ENCODE measurements at regions not wholly inside any gene's neighbourhood (a gene's known extent, or its start where the extent isn't known, plus 50 kb on each side); places are given as distances from the start of the nearest gene placed in this dataset.

DNA sequence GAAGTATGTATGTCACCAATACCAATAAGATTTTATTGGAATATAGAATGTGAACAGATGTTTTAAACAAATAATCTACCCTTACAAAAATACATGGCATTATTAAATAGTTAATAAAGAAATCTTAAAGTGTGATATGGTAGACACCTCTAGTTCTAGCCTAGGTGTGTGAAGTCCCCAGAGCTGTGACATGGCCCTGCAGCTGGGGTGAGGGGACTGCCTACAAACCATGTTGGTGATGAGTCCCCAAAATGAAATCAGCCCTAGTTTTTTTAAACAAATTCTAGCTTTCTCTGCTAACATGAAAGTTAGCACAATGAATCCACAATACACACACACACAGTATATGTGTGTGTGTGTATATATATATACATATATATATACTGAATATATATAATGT, 195.1 kb upstream of the RPS23 start:
- Histone ChIP-seq H3K27me3 (ENCODE audit: low read depth, low read length) (no peaks in the 10 kb centered on the region), H3K27ac (ENCODE audit: low read length) (no peak overlapping the region), H3K36me3 (replicated peaks; ENCODE audit: low read depth, low read length) (no peaks in the 10 kb centered on the region), H3K4me1 (ENCODE audit: low read length) (peaks cover 4% of the 10 kb centered on the region), H3K4me2 (ENCODE audit: low read length) (no peak overlapping the region), H3K4me3 (ENCODE audit: low read length) (no peak overlapping the region), H3K79me2 (ENCODE audit: low read length) (no peaks in the 10 kb centered on the region), H3K9ac (ENCODE audit: low read length) (no peak overlapping the region), H4K20me1 (ENCODE audit: insufficient read depth, low read length) (no peaks in the 10 kb centered on the region), H3K9me3 (ENCODE audit: insufficient read depth, low read length) (no peaks in the 10 kb centered on the region), H2AFZ (ENCODE audit: low read depth, low read length) (no peak overlapping the region)
- TF ChIP-seq, protein P1, sequence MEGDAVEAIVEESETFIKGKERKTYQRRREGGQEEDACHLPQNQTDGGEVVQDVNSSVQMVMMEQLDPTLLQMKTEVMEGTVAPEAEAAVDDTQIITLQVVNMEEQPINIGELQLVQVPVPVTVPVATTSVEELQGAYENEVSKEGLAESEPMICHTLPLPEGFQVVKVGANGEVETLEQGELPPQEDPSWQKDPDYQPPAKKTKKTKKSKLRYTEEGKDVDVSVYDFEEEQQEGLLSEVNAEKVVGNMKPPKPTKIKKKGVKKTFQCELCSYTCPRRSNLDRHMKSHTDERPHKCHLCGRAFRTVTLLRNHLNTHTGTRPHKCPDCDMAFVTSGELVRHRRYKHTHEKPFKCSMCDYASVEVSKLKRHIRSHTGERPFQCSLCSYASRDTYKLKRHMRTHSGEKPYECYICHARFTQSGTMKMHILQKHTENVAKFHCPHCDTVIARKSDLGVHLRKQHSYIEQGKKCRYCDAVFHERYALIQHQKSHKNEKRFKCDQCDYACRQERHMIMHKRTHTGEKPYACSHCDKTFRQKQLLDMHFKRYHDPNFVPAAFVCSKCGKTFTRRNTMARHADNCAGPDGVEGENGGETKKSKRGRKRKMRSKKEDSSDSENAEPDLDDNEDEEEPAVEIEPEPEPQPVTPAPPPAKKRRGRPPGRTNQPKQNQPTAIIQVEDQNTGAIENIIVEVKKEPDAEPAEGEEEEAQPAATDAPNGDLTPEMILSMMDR (IDR thresholded peaks at IDR 0.05; ENCODE audit: low read depth, low read length), result no peak
- no peak for TF ChIP-seq EZH2phosphoT487 (IDR thresholded peaks at IDR 0.05; ENCODE audit: low read depth)

DNA sequence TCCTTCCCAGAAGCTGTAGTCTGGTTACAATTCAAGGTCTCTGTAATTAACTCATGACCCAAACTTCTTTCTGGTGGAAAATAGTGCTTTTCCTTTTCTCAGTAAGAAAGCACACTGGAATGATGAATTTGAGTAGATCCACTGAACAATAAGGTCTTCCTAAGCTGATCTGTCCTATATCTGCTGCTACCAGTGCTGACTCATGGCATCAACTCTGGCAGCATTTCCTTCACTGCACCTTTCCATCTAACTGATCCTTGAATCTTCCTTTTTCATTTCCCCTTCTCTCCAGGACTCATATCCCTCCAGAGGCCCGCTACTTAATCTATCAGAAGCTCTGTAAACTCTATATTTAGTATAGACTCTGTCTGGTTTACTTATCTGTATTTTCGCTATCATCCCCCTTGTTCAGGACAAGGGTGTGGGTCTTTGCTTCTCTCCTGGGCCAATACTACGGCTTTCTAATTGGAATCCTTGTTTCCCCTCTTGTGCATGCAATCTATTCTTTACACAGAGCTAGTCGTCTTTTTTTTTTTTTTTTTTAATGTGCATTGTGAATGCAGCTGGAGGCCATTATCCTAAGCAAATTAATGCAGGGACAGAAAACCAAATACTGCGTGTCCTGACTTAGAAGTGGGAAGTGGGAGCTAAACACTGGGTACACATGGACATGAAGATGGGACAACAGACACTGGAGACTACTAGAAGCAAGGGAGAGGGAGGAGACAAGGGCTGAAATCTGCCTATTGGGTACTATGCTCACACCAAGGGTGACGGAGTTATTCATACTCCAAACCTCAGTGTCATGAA, 192.2 kb upstream of the RPS23 start:
- Histone ChIP-seq H2AFZ (ENCODE audit: low read depth, low read length) (no peak overlapping the region), H3K79me2 (ENCODE audit: low read length) (no peaks in the 10 kb centered on the region), H4K20me1 (ENCODE audit: insufficient read depth, low read length) (no peaks in the 10 kb centered on the region), H3K4me3 (ENCODE audit: low read length) (no peak overlapping the region), H3K4me1 (ENCODE audit: low read length) (peaks cover 12% of the 10 kb centered on the region), H3K9ac (ENCODE audit: low read length) (no peak overlapping the region), H3K4me2 (ENCODE audit: low read length) (no peak overlapping the region), H3K27ac (ENCODE audit: low read length) (no peak overlapping the region), H3K9me3 (ENCODE audit: insufficient read depth, low read length) (no peaks in the 10 kb centered on the region), H3K36me3 (replicated peaks; ENCODE audit: low read depth, low read length) (peaks cover 2% of the 10 kb centered on the region), H3K27me3 (ENCODE audit: low read depth, low read length) (no peaks in the 10 kb centered on the region)
- no peak for TF ChIP-seq EZH2phosphoT487 (IDR thresholded peaks at IDR 0.05; ENCODE audit: low read depth)
- TF ChIP-seq, protein P1 (IDR thresholded peaks at IDR 0.05; ENCODE audit: low read depth, low read length), result no peak

DNA sequence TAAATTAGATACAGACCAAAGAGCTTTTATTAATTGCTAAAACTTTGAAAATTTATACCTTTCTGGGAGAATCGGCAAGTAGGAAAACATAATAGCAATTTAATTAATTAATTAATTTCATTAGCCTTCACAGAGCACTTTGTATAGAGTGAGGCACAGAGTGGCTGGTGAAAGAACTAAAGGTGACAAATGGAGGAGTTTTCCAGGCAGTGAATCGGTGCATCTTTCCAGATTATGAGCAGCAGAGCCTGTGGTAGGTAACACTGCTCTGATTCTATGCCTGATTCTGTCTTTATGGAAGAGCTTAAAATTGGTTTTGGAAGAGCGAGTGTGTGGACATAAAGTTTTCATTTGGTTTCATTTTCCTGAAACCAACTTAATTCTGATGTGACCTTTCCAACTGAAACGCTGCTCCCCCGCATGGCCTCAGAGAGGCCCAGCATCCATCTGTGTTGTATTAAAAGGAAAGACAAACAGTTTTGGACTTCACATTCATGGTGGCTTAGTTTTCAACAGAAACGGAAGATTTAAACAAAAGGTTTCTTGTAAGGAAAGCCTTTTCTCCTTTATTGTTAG, 188.9 kb upstream of the RPS23 start:
- TF ChIP-seq EZH2phosphoT487 (IDR thresholded peaks at IDR 0.05; ENCODE audit: low read depth), result no peak
- TF ChIP-seq, protein P1 (IDR thresholded peaks at IDR 0.05; ENCODE audit: low read depth, low read length), result no peak
- Histone ChIP-seq H3K9ac (ENCODE audit: low read length) (no peak overlapping the region), H2AFZ (ENCODE audit: low read depth, low read length) (no peak overlapping the region), H3K27me3 (ENCODE audit: low read depth, low read length) (no peaks in the 10 kb centered on the region), H3K36me3 (replicated peaks; ENCODE audit: low read depth, low read length) (peaks cover 2% of the 10 kb centered on the region), H3K9me3 (ENCODE audit: insufficient read depth, low read length) (no peaks in the 10 kb centered on the region), H3K4me1 (ENCODE audit: low read length) (peaks cover 12% of the 10 kb centered on the region), H3K4me3 (ENCODE audit: low read length) (no peak overlapping the region), H4K20me1 (ENCODE audit: insufficient read depth, low read length) (no peaks in the 10 kb centered on the region), H3K79me2 (ENCODE audit: low read length) (no peaks in the 10 kb centered on the region), H3K27ac (ENCODE audit: low read length) (no peak overlapping the region), H3K4me2 (ENCODE audit: low read length) (no peak overlapping the region)

DNA sequence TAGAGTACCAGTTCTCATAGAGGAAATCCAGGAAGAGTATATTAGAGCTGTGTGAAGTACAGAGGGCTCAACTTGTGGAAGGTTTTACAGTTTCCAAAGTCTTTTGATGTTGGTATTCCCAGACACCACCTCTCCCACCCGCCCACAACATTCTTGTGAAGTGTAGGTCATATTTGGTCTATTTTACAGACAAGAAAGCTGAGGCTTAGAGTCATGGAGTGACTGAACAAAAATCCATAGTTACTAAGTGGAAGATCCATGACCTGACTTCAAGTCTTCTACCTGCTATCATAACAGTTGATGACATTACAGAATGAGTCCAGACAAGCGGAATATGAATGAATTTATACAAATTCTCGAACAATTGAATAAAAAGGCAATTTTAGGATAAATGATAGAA, 187.1 kb upstream of the RPS23 start:
- Histone ChIP-seq H3K36me3 (replicated peaks; ENCODE audit: low read depth, low read length) (peaks cover 2% of the 10 kb centered on the region), H3K4me1 (ENCODE audit: low read length) (peaks cover 12% of the 10 kb centered on the region), H3K27ac (ENCODE audit: low read length) (no peak overlapping the region), H2AFZ (ENCODE audit: low read depth, low read length) (no peak overlapping the region), H3K9me3 (ENCODE audit: insufficient read depth, low read length) (no peaks in the 10 kb centered on the region), H3K27me3 (ENCODE audit: low read depth, low read length) (no peaks in the 10 kb centered on the region), H3K79me2 (ENCODE audit: low read length) (no peaks in the 10 kb centered on the region), H3K4me2 (ENCODE audit: low read length) (no peak overlapping the region), H3K9ac (ENCODE audit: low read length) (no peak overlapping the region), H4K20me1 (ENCODE audit: insufficient read depth, low read length) (no peaks in the 10 kb centered on the region), H3K4me3 (ENCODE audit: low read length) (no peak overlapping the region)
- no peak for TF ChIP-seq EZH2phosphoT487 (IDR thresholded peaks at IDR 0.05; ENCODE audit: low read depth)
- TF ChIP-seq, protein P1 (IDR thresholded peaks at IDR 0.05; ENCODE audit: low read depth, low read length), result no peak
